ENCODE measurements at regions not wholly inside any gene's neighbourhood (a gene's known extent, or its start where the extent isn't known, plus 50 kb on each side); places are given as distances from the start of the nearest gene placed in this dataset.

DNA sequence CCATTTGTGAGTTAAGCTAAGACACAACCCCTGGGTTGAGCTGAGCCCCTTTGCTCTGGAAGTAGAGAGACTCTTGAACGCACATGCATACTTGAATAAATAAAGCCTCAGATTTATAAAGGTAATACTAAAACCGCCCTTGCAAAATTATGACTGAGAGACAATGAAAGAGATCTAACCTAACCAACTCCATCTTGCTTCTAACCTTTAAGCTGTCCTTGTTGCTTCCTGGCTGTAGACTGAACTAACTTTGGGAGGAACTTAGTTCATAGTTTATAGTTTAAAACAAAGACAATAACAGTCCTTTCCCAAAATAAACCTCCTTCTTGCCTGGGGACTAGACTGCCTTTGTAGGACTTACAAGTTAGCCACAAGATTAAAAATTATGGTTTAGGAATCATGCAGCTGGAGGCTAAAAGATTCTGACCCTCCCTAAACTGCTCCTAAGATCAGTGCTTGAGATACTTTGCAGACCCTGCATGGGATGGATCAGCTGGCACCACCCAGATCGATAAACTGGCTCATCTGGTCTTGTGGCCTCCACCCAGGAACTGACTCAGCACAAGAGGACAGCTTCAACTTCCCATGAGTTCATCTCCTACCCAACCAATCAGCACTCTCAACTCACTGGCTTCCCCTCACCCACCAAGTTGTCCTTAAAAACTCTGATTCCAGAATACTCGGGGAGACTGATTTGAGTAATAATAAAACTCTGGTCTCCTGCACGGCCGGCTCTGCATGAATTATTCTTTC lies 240.2 kb upstream of the SLC14A2 start:
- peaks cover 3% of the 10 kb centered on the region for H3K9me3 Mint-ChIP-seq
- no peaks in the 10 kb centered on the region for H4K20me1 ChIP-seq (ENCODE audit: low read depth)
- no peak for TF ChIP-seq EZH2phosphoT487 (IDR thresholded peaks at IDR 0.05)
- TF ChIP-seq, protein P1, sequence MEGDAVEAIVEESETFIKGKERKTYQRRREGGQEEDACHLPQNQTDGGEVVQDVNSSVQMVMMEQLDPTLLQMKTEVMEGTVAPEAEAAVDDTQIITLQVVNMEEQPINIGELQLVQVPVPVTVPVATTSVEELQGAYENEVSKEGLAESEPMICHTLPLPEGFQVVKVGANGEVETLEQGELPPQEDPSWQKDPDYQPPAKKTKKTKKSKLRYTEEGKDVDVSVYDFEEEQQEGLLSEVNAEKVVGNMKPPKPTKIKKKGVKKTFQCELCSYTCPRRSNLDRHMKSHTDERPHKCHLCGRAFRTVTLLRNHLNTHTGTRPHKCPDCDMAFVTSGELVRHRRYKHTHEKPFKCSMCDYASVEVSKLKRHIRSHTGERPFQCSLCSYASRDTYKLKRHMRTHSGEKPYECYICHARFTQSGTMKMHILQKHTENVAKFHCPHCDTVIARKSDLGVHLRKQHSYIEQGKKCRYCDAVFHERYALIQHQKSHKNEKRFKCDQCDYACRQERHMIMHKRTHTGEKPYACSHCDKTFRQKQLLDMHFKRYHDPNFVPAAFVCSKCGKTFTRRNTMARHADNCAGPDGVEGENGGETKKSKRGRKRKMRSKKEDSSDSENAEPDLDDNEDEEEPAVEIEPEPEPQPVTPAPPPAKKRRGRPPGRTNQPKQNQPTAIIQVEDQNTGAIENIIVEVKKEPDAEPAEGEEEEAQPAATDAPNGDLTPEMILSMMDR (IDR thresholded peaks at IDR 0.05): no peak
- no peak for TF ChIP-seq EZH2 (IDR thresholded peaks at IDR 0.05)
- no peak overlapping the region for H3K27ac ChIP-seq
- H3K36me3 ChIP-seq: no peaks in the 10 kb centered on the region
- H3K27ac Mint-ChIP-seq: no peak overlapping the region
- no peaks in the 10 kb centered on the region for H3K4me1 ChIP-seq
- no peaks in the 10 kb centered on the region for H3F3A ChIP-seq (ENCODE audit: low read depth)
- peaks cover 3% of the 10 kb centered on the region for H3K27me3 Mint-ChIP-seq (ENCODE audit: insufficient read depth, low read depth)
- H3K9ac ChIP-seq: no peak overlapping the region
- H3K27me3 ChIP-seq: no peaks in the 10 kb centered on the region
- no peaks in the 10 kb centered on the region for H3K9me3 ChIP-seq (ENCODE audit: low read depth)
- H3K36me3 Mint-ChIP-seq: no peaks in the 10 kb centered on the region
- H3K79me2 ChIP-seq (ENCODE audit: low read depth): no peaks in the 10 kb centered on the region
- no peak for DNase-seq (ENCODE audit: low spot score)
- H3K4me2 ChIP-seq: no peak overlapping the region
- peaks cover 12% of the 10 kb centered on the region for H3K4me1 Mint-ChIP-seq
- H3K4me3 Mint-ChIP-seq: no peak overlapping the region
- no peak overlapping the region for H2AFZ ChIP-seq (replicated peaks)
- H3K4me3 ChIP-seq: no peak overlapping the region

DNA sequence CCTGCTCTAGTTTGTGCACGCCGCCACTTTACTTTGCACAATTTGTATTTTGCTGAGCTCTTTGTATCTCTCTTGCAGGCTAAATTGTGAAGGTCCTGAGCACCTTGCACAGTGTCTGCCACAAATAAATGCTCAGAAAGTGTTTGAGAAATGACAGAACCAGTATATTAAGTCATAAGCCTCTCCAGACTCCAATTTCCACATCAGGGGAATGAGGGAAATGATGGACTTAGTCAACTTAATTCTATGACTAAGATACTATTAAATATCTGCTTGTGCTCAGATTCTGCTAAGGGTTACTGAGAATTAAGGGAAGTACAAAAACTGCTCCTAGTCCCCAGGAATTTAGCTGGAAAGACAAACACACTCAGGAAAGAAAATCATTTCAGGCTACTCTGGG lies 239.1 kb upstream of the SLC14A2 start:
- Mint-ChIP-seq H3K27me3 (ENCODE audit: insufficient read depth, low read depth) (peaks cover 3% of the 10 kb centered on the region), H3K4me1 (peaks cover under 1% of the 10 kb centered on the region), H3K9me3 (peaks cover 3% of the 10 kb centered on the region), H3K4me3 (no peak overlapping the region), H3K27ac (no peak overlapping the region), H3K36me3 (no peaks in the 10 kb centered on the region)
- H3K4me2 ChIP-seq: no peak overlapping the region
- H3K27ac ChIP-seq: no peak overlapping the region
- no peaks in the 10 kb centered on the region for H3K9me3 ChIP-seq (ENCODE audit: low read depth)
- H3K27me3 ChIP-seq: no peaks in the 10 kb centered on the region
- H3K36me3 ChIP-seq: no peaks in the 10 kb centered on the region
- H3K79me2 ChIP-seq (ENCODE audit: low read depth): no peaks in the 10 kb centered on the region
- no peaks in the 10 kb centered on the region for H3K4me1 ChIP-seq
- H3K9ac ChIP-seq: no peak overlapping the region
- no peak for DNase-seq (ENCODE audit: low spot score)
- no peaks in the 10 kb centered on the region for H3F3A ChIP-seq (ENCODE audit: low read depth)
- no peak overlapping the region for H2AFZ ChIP-seq (replicated peaks)
- H3K4me3 ChIP-seq: no peak overlapping the region
- TF ChIP-seq, protein P1 (IDR thresholded peaks at IDR 0.05): no peak
- TF ChIP-seq EZH2 (IDR thresholded peaks at IDR 0.05): no peak
- no peak for TF ChIP-seq EZH2phosphoT487 (IDR thresholded peaks at IDR 0.05)
- H4K20me1 ChIP-seq (ENCODE audit: low read depth): no peaks in the 10 kb centered on the region

DNA sequence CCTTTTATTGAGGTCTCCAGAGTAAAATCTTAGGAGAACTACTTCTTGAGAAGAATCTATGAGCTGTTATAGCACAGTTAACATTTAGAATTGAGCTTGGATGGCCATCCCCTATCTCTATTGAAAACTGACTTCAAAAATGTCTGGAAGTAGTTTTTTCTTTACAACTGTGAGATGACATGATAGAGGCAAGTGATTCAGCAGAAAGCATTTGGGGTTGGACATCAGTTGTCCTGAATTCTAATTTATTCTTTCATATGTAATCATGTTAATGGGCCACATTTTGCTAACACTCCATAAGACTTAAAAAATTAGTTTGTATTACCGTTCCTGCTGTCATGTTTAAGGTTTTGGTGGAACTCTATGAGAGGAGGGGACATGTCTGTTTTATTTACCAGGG lies 237.0 kb upstream of the SLC14A2 start:
- no peak overlapping the region for H3K4me3 Mint-ChIP-seq

More for the DNA sequence above, 237.0 kb upstream of the SLC14A2 start:
- Mint-ChIP-seq H3K36me3 (no peaks in the 10 kb centered on the region), H3K9me3 (peaks cover 3% of the 10 kb centered on the region), H3K27me3 (ENCODE audit: insufficient read depth, low read depth) (peaks cover 3% of the 10 kb centered on the region), H3K27ac (no peak overlapping the region), H3K4me1 (no peaks in the 10 kb centered on the region)
- no peaks in the 10 kb centered on the region for H3K79me2 ChIP-seq (ENCODE audit: low read depth)
- no peaks in the 10 kb centered on the region for H4K20me1 ChIP-seq (ENCODE audit: low read depth)
- no peaks in the 10 kb centered on the region for H3K36me3 ChIP-seq
- H3K27me3 ChIP-seq: no peaks in the 10 kb centered on the region
- no peak overlapping the region for H3K27ac ChIP-seq
- DNase-seq (ENCODE audit: low spot score): no peak
- no peak overlapping the region for H3K4me3 ChIP-seq
- no peak overlapping the region for H2AFZ ChIP-seq (replicated peaks)
- no peak for TF ChIP-seq EZH2phosphoT487 (IDR thresholded peaks at IDR 0.05)
- no peak for TF ChIP-seq EZH2 (IDR thresholded peaks at IDR 0.05)
- TF ChIP-seq, protein P1 (IDR thresholded peaks at IDR 0.05): no peak
- no peaks in the 10 kb centered on the region for H3K9me3 ChIP-seq (ENCODE audit: low read depth)
- H3K4me1 ChIP-seq: no peaks in the 10 kb centered on the region
- no peaks in the 10 kb centered on the region for H3F3A ChIP-seq (ENCODE audit: low read depth)
- H3K9ac ChIP-seq: no peak overlapping the region
- H3K4me2 ChIP-seq: no peak overlapping the region
